K562 (cell line): ENCODE measurements at regions not wholly inside any gene's neighbourhood (a gene's known extent, or its start where the extent isn't known, plus 50 kb on each side); places are given as distances from the start of the nearest gene placed in this dataset.
"Not testable (repeated sequence)": the region's sequence is repeated elsewhere in the genome, so short reads cannot be mapped to it uniquely, and the experiment has no call there.

Experiments used
- ATAC-seq: fragments of 200-7000 bp; cut with Tn5 transposase; 3 replicates; pipeline ENCODE4 v1.9.1; 2020; ENCODE audit warnings: moderate library complexity
- BruUV-seq: library from RNA; stranded (reverse); fragments of 400-500 nt; replicated peaks from 2 replicates; lab custom pipeline; 2021; lab: Mats Ljungman, UMichigan
- CTCF ChIA-PET: fragments of 300-600 bp; formaldehyde crosslinking; extraction: SDS; loops from one replicate; lab custom pipeline; 2021; ENCODE audit warnings: low intra/inter-chr PET ratio; lab: Yijun Ruan, JAX
- POLR2A ChIA-PET: fragments of 300-600, 350-650 bp; sonication (Branson Sonifier 250); formaldehyde crosslinking; extraction: SDS; loops from one replicate; lab custom pipeline; 2021; ENCODE audit warnings: antibody characterized with exemption, inconsistent platforms; lab: Yijun Ruan, JAX
- DNase-seq, 4 experiments: peaks; one replicate each; pipeline versions ENCODE4 v3.0.0 to v3.0.0-alpha.2; 2011 to 2018; ENCODE audit warnings: low spot score in 3 of 4, mixed read lengths in 3 of 4; ENCODE audit errors: extremely low read depth in 1 of 4
- FAIRE-seq: peaks from 2 replicates; lab custom pipeline; 2011; peaks lifted over from hg19 to GRCh38; lab: Jason Lieb, UNC
- H2AFZ ChIP-seq: 2 replicates; pipeline ENCODE4 v1.6.0; 2011; ENCODE audit warnings: low read depth, low read length, control low read depth, inconsistent platforms
- H3K27ac ChIP-seq: fragments of 200-600 bp; 3 replicates; pipeline ENCODE4 v1.8.0; 2011; ENCODE audit warnings: low read depth, mild to moderate bottlenecking, control low read depth, inconsistent platforms, low read length, moderate library complexity, mixed read lengths; ENCODE audit errors: extremely low read depth
- H3K27me3 ChIP-seq, 2 experiments: fragments of 300-600 bp in 1 of 2; 2 replicates in 1 of 2; 3 replicates in 1 of 2; pipeline versions ENCODE4 v1.6.0 to v1.8.0; 2011; ENCODE audit warnings: inconsistent platforms in 2 of 2, low read length in 2 of 2, mild to moderate bottlenecking in 1 of 2, mixed read lengths in 1 of 2, moderate library complexity in 1 of 2; ENCODE audit not compliant: control insufficient read depth in 2 of 2, insufficient read depth in 2 of 2
- H3K36me3 ChIP-seq: fragments of 300-600 bp; 3 replicates; pipeline ENCODE4 v1.8.0; 2011; ENCODE audit warnings: mild to moderate bottlenecking, low read length, inconsistent platforms; ENCODE audit not compliant: control insufficient read depth, insufficient read depth
- H3K4me1 ChIP-seq, 2 experiments: fragments of 200-600 bp in 1 of 2; replicated peaks in 1 of 2; 2 replicates in 1 of 2; 3 replicates in 1 of 2; pipeline versions ENCODE4 v1.5.1 to v1.8.0; 2011; ENCODE audit warnings: inconsistent platforms in 2 of 2, low read length in 2 of 2, mild to moderate bottlenecking in 1 of 2, mixed read lengths in 1 of 2, moderate library complexity in 1 of 2; ENCODE audit not compliant: control insufficient read depth in 2 of 2, insufficient read depth in 2 of 2
- H3K4me2 ChIP-seq: 2 replicates; pipeline ENCODE4 v1.6.1; 2011; ENCODE audit warnings: low read length, control low read depth, inconsistent platforms, mixed read lengths; ENCODE audit not compliant: insufficient read depth
- H3K4me3 ChIP-seq: fragments of 200-600 bp; sonication (generic), shearing (Covaris generic); 2 replicates; pipeline ENCODE4 v1.5.1; 2016; ENCODE audit warnings: control low read depth, inconsistent platforms
- H3K79me2 ChIP-seq: fragments of 200-600 bp; 3 replicates; pipeline ENCODE4 v1.8.0; 2011; ENCODE audit warnings: low read length, inconsistent platforms; ENCODE audit not compliant: control insufficient read depth, insufficient read depth
- H3K9ac ChIP-seq, 2 experiments: 2 replicates each; pipeline versions ENCODE4 v1.6.0 to v1.6.1; 2011; ENCODE audit warnings: low read depth in 2 of 2, low read length in 2 of 2, control low read depth in 1 of 2, inconsistent platforms in 1 of 2, mild to moderate bottlenecking in 1 of 2, mixed read lengths in 1 of 2; ENCODE audit not compliant: insufficient read depth in 1 of 2
- H3K9me1 ChIP-seq: one replicate; pipeline ENCODE4 v1.6.0; 2011; ENCODE audit warnings: inconsistent platforms, mild to moderate bottlenecking, low read length, moderate library complexity; ENCODE audit not compliant: control insufficient read depth, insufficient read depth
- H3K9me3 ChIP-seq: replicated peaks from 2 replicates; pipeline ENCODE4 v1.5.1; 2011; ENCODE audit warnings: low read depth, low read length, inconsistent platforms; ENCODE audit not compliant: control insufficient read depth, insufficient read depth
- H4K20me1 ChIP-seq: replicated peaks from 2 replicates; pipeline ENCODE4 v1.6.1; 2011; ENCODE audit warnings: low read length, inconsistent platforms, mixed read lengths; ENCODE audit not compliant: control insufficient read depth, insufficient read depth
- C11orf30 ChIP-seq: fragments of 450-650 bp; IDR thresholded peaks from 2 replicates; pipeline ENCODE4 v1.6.1; 2016; ENCODE audit warnings: low read depth, mild to moderate bottlenecking
- HSF4 ChIP-seq: fragments of 250-450 bp; sonication (Bioruptor Pico); IDR thresholded peaks from 2 replicates; pipeline ENCODE4 v2.1.2; 2022; ENCODE audit warnings: mild to moderate bottlenecking, moderate library complexity, borderline replicate concordance
- MAFF ChIP-seq: IDR thresholded peaks from 2 replicates; pipeline ENCODE4 v1.6.1; 2012; ENCODE audit warnings: low read length, improper control_type of control experiment
- MAFG ChIP-seq: fragments of 450-650 bp; conservative IDR thresholded peaks from 2 replicates; pipeline ENCODE4 v1.6.1; 2016; ENCODE audit warnings: missing genetic modification characterization, missing compliant biosample characterization
- MAFK ChIP-seq: IDR thresholded peaks from 2 replicates; pipeline ENCODE4 v1.6.1; 2011; ENCODE audit warnings: low read length, improper control_type of control experiment
- PHTF2 ChIP-seq: fragments of 250-450 bp; sonication (Bioruptor Pico); IDR thresholded peaks from 2 replicates; pipeline ENCODE4 v1.5.0; 2021; ENCODE audit warnings: mild to moderate bottlenecking
- TRIM28 ChIP-seq: fragments of 450-650 bp; IDR thresholded peaks from 2 replicates; pipeline ENCODE4 v1.6.1; 2017
- U2AF2 ChIP-seq: fragments of 200-400 bp; formaldehyde crosslinking; optimal IDR thresholded peaks from 2 replicates; pipeline ENCODE3; 2017; ENCODE audit warnings: low read depth, mild to moderate bottlenecking, low read length
- ZNF316 ChIP-seq: fragments of 450-650 bp; IDR thresholded peaks from 2 replicates; pipeline ENCODE4 v1.6.1; 2016
- ZNF431 ChIP-seq: sonication (generic); formaldehyde crosslinking; IDR thresholded peaks from 2 replicates; pipeline ENCODE4 v1.8.0; 2022; ENCODE audit warnings: mild to moderate bottlenecking, missing genetic modification reagents
- ZNF695 ChIP-seq: fragments of 450-650 bp; formaldehyde crosslinking; IDR thresholded peaks from 2 replicates; pipeline ENCODE4 v1.4.0; 2020; ENCODE audit warnings: mild to moderate bottlenecking, moderate library complexity
- ZNF707 ChIP-seq: fragments of 250-450 bp; sonication (Bioruptor Pico); conservative IDR thresholded peaks from 2 replicates; pipeline ENCODE4 v1.8.0; 2022; ENCODE audit warnings: inconsistent platforms, mild to moderate bottlenecking, moderate library complexity
- ZNF79 ChIP-seq: fragments of 250-450 bp; sonication (Bioruptor Pico); IDR thresholded peaks from 2 replicates; pipeline ENCODE4 v1.4.0; 2020; ENCODE audit warnings: low read depth, mild to moderate bottlenecking, moderate library complexity
- WGBS: fragments of 100-300 bp; shearing (Covaris generic); methylation state at CpG from one replicate; pipeline ENCODE4 v1.1.6; 2016; ENCODE audit warnings: low coverage, mixed read lengths; ENCODE audit not compliant: insufficient coverage; ENCODE audit errors: missing lambda C conversion rate; 5-methylcytosine and 5-hydroxymethylcytosine counted together
- in situ Hi-C: fragments of 300-500 bp; cut with MboI; formaldehyde crosslinking; loops from 4 replicates; pipeline ENCODE4 v1.15.0; 2018; ENCODE audit warnings: inconsistent platforms, mixed read lengths
- intact Hi-C: fragments of 100-400 bp; cut with micrococcal nuclease; formaldehyde crosslinking; loops from 2 replicates; pipeline ENCODE4 v1.14.2; 2022
- TF ChIP-seq, protein P1 (sequence below): IDR thresholded peaks from 2 replicates; pipeline ENCODE4 v1.6.1; 2011; ENCODE audit not compliant: insufficient read length; ENCODE audit errors: extremely low read depth

- H3K27ac ChIP-seq, CTCF ChIA-PET, ATAC-seq, H3K9me1 ChIP-seq, BruUV-seq, POLR2A ChIA-PET, H3K4me3 ChIP-seq, DNase-seq, H3K9ac ChIP-seq, H3K36me3 ChIP-seq, H2AFZ ChIP-seq, H3K4me2 ChIP-seq, H3K4me1 ChIP-seq, H3K9me3 ChIP-seq, intact Hi-C loops, H3K27me3 ChIP-seq, FAIRE-seq, in situ Hi-C loops, H4K20me1 ChIP-seq, H3K79me2 ChIP-seq: not testable (repeated sequence)
- 50% methylated on average over 3 of the region's 3 CpGs for WGBS
- TF ChIP-seq ZNF707 (CRISPR knock-in tag) (peak; percentile 92), TRIM28 (peak; percentile 42; the same call in 1 of the 2 replicates), ZNF431 (CRISPR knock-in tag) (peak; percentile 89)
These were observed 122.0 kb downstream of the ALG1L2 start for GRCh38 chr3:130203633-130204032.

DNA sequence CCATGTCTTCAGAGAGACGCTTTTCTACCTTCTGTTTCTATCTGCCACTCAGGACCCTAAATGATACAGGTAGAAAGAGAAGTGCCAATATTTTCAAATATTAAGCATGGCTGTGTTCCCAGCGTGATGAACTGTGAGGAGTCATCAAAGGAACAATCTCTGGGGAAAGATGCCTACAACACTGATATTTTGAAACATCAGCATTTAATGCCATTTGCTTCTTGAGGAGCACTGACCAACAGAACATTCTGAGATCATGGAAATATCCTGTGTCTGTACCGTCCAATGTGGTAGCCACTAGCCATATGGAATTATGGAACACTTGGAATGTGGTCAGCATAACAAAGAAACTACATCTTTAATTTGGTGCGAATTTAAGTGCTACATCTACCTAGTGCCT lies 117.9 kb upstream of the COL6A5 start:
- ChIA-PET POLR2A (no interaction called here), CTCF (no interaction called here)
- DNase-seq (no peak), FAIRE-seq (no peak), ATAC-seq (no peak)
- Histone ChIP-seq H4K20me1 (no peaks in the 10 kb centered on the region), H3K9ac (no peak overlapping the region), H2AFZ (no peak overlapping the region; the same call in 1 of the 2 replicates), H3K36me3 (no peaks in the 10 kb centered on the region), H3K27ac (no peak overlapping the region), H3K27me3 (no peaks in the 10 kb centered on the region), H3K79me2 (no peaks in the 10 kb centered on the region), H3K9me3 (no peaks in the 10 kb centered on the region; the same call in 1 of the 2 replicates), H3K4me1 (no peaks in the 10 kb centered on the region; a peak in 2 of 5 replicates), H3K9me1 (no peaks in the 10 kb centered on the region), H3K4me2 (no peak overlapping the region), H3K4me3 (no peak overlapping the region)
- intact Hi-C loops: no loop called here
- TF ChIP-seq ZNF316 (peak; percentile 82), ZNF695 (no peak), MAFF (0 out of 2 replicates have a peak, but pooled peaks have one; percentile 3), HSF4 (CRISPR knock-in tag) (no peak), C11orf30 (peak; percentile 62; the same call in 1 of the 2 replicates), U2AF2 (no peak), MAFK (0 out of 2 replicates have a peak, but pooled peaks have one; percentile 5), PHTF2 (CRISPR knock-in tag) (no peak), MAFG (peak; percentile 44; the same call in 1 of the 2 replicates), ZNF79 (CRISPR knock-in tag) (no peak)
- TF ChIP-seq, protein P1, sequence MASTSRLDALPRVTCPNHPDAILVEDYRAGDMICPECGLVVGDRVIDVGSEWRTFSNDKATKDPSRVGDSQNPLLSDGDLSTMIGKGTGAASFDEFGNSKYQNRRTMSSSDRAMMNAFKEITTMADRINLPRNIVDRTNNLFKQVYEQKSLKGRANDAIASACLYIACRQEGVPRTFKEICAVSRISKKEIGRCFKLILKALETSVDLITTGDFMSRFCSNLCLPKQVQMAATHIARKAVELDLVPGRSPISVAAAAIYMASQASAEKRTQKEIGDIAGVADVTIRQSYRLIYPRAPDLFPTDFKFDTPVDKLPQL: no peak
- no TSS peak for BruUV-seq
- 44% methylated on average over 4 of the region's 4 CpGs for WGBS
- in situ Hi-C loops: no loop called here
